Caco-2 (cell line): ENCODE measurements at regions not wholly inside any gene's neighbourhood (a gene's known extent, or its start where the extent isn't known, plus 50 kb on each side); places are given as distances from the start of the nearest gene placed in this dataset.

ENCODE experiments used
- BruUV-seq: library from RNA; stranded (reverse); fragments of 400-500 nt; replicated peaks from 2 replicates; lab custom pipeline; 2021; lab: Mats Ljungman, UMichigan
- CTCF ChIA-PET: fragments of 300-600 bp; sonication (Branson Sonifier 250); formaldehyde crosslinking; loops from one replicate; lab custom pipeline; 2022; ENCODE audit warnings: antibody characterized with exemption; lab: Charles Lee
- POLR2A ChIA-PET: fragments of 300-600 bp; sonication (Branson Sonifier 250); formaldehyde crosslinking; loops from one replicate; lab custom pipeline; 2022; ENCODE audit warnings: antibody characterized with exemption; lab: Charles Lee
- DNase-seq, 2 experiments: peaks; one replicate each; pipeline versions ENCODE4 v3.0.0 to v3.0.0-alpha.2; 2020 to 2022
- H3K27me3 ChIP-seq: replicated peaks from 2 replicates; pipeline ENCODE4 v1.6.0; 2011; ENCODE audit warnings: low read length; ENCODE audit not compliant: control insufficient read depth, insufficient read depth
- H3K36me3 ChIP-seq: 2 replicates; pipeline ENCODE4 v1.5.1; 2011; ENCODE audit warnings: low read length; ENCODE audit not compliant: control insufficient read depth, insufficient read depth
- H3K4me1 ChIP-seq: fragments of 250-450 bp; sonication (Bioruptor Pico); 2 replicates; pipeline ENCODE4 v1.5.1; 2020; ENCODE audit warnings: mild to moderate bottlenecking
- H3K4me3 ChIP-seq: 2 replicates; pipeline ENCODE4 v1.5.1; 2011; ENCODE audit warnings: low read depth, mild to moderate bottlenecking, control low read depth, low read length
- H3K9me3 ChIP-seq: fragments of 250-450 bp; sonication (Bioruptor Pico); 2 replicates; pipeline ENCODE4 v1.5.1; 2020; ENCODE audit warnings: mild to moderate bottlenecking, moderate library complexity
- H3K27ac Mint-ChIP-seq: one replicate; pipeline ENCODE4 v1.8.0; 2022; ENCODE audit warnings: mixed read lengths; ENCODE audit not compliant: unreplicated experiment
- H3K27me3 Mint-ChIP-seq: one replicate; pipeline ENCODE4 v1.8.0; 2022; ENCODE audit warnings: mixed read lengths; ENCODE audit not compliant: insufficient read depth, unreplicated experiment
- H3K36me3 Mint-ChIP-seq: one replicate; pipeline ENCODE4 v1.8.0; 2022; ENCODE audit warnings: mild to moderate bottlenecking, mixed read lengths; ENCODE audit not compliant: insufficient read depth, unreplicated experiment
- H3K4me1 Mint-ChIP-seq: one replicate; pipeline ENCODE4 v1.8.0; 2022; ENCODE audit warnings: low read depth, mixed read lengths; ENCODE audit not compliant: unreplicated experiment
- H3K4me3 Mint-ChIP-seq: one replicate; pipeline ENCODE4 v1.8.0; 2022; ENCODE audit warnings: mild to moderate bottlenecking, moderate library complexity, mixed read lengths; ENCODE audit not compliant: unreplicated experiment
- H3K9me3 Mint-ChIP-seq: one replicate; pipeline ENCODE4 v1.8.0; 2022; ENCODE audit warnings: mixed read lengths; ENCODE audit not compliant: unreplicated experiment
- CTCF ChIP-seq, 2 experiments: fragments of 200-600 bp in 1 of 2; IDR thresholded peaks; 1 replicate in 1 of 2; 2 replicates in 1 of 2; pipeline versions ENCODE4 v1.5.1 to v1.8.0; 2011 to 2022; ENCODE audit warnings: antibody characterized with exemption in 1 of 2, control low read depth in 1 of 2, inconsistent platforms in 1 of 2, low read depth in 1 of 2, low read length in 1 of 2, mild to moderate bottlenecking in 1 of 2, moderate library complexity in 1 of 2; ENCODE audit not compliant: insufficient read depth in 1 of 2, severe bottlenecking in 1 of 2, unreplicated experiment in 1 of 2
- intact Hi-C: fragments of 100-400 bp; cut with micrococcal nuclease; formaldehyde crosslinking; loops from one replicate; pipeline ENCODE4 v1.10.0; 2022; ENCODE audit not compliant: unreplicated experiment

- no peaks in the 10 kb centered on the region for H3K36me3 ChIP-seq
- intact Hi-C loops = no loop called here
- Mint-ChIP-seq H3K27me3 (peaks cover 29% of the 10 kb centered on the region), H3K9me3 (no peaks in the 10 kb centered on the region), H3K4me1 (no peaks in the 10 kb centered on the region), H3K4me3 (no peak overlapping the region), H3K36me3 (no peaks in the 10 kb centered on the region), H3K27ac (no peak overlapping the region)
- POLR2A ChIA-PET = no interaction called here
- no peak for DNase-seq
- no peaks in the 10 kb centered on the region for H3K9me3 ChIP-seq
- CTCF ChIA-PET = no interaction called here
- TF ChIP-seq CTCF (IDR thresholded peaks at IDR 0.05; ENCODE audit: insufficient read depth in 1 of 2, low read depth in 1 of 2, low read length in 1 of 2, severe bottlenecking in 1 of 2, unreplicated experiment in 1 of 2) = no peak
- no peaks in the 10 kb centered on the region for H3K4me1 ChIP-seq
- no peak overlapping the region for H3K4me3 ChIP-seq
- no TSS peak for BruUV-seq
- no peaks in the 10 kb centered on the region; the same call in 1 of the 2 replicates for H3K27me3 ChIP-seq
Observed at GRCh38 chr14:76272774-76273173, 103.2 kb upstream of the ESRRB start.

GRCh38 chr14:76273346-76273745 is 102.6 kb upstream of the ESRRB start:
- no peaks in the 10 kb centered on the region for H3K9me3 Mint-ChIP-seq
- intact Hi-C loops = no loop called here
- H3K9me3 ChIP-seq = no peaks in the 10 kb centered on the region
- ChIA-PET CTCF (no interaction called here), POLR2A (no interaction called here)
- H3K4me1 ChIP-seq = no peaks in the 10 kb centered on the region
- no peaks in the 10 kb centered on the region; the same call in 1 of the 2 replicates for H3K27me3 ChIP-seq
- no peak for TF ChIP-seq CTCF (IDR thresholded peaks at IDR 0.05; ENCODE audit: insufficient read depth in 1 of 2, low read depth in 1 of 2, low read length in 1 of 2, severe bottlenecking in 1 of 2, unreplicated experiment in 1 of 2)
- H3K4me3 Mint-ChIP-seq = no peak overlapping the region
- no peak overlapping the region for H3K27ac Mint-ChIP-seq
- H3K36me3 ChIP-seq = no peaks in the 10 kb centered on the region
- H3K4me1 Mint-ChIP-seq = no peaks in the 10 kb centered on the region
- DNase-seq = no peak
- peaks cover 30% of the 10 kb centered on the region for H3K27me3 Mint-ChIP-seq
- no TSS peak for BruUV-seq
- no peak overlapping the region for H3K4me3 ChIP-seq
- no peaks in the 10 kb centered on the region for H3K36me3 Mint-ChIP-seq

GRCh38 chr14:76274324-76274723 is 101.6 kb upstream of the ESRRB start:
- BruUV-seq = no TSS peak
- Histone ChIP-seq H3K36me3 (no peaks in the 10 kb centered on the region), H3K4me3 (no peak overlapping the region), H3K9me3 (no peaks in the 10 kb centered on the region), H3K4me1 (no peaks in the 10 kb centered on the region), H3K27me3 (no peaks in the 10 kb centered on the region; the same call in 1 of the 2 replicates)
- H3K4me1 Mint-ChIP-seq = no peaks in the 10 kb centered on the region
- H3K27me3 Mint-ChIP-seq = peaks cover 30% of the 10 kb centered on the region
- H3K36me3 Mint-ChIP-seq = no peaks in the 10 kb centered on the region
- ChIA-PET POLR2A (no interaction called here), CTCF (no interaction called here)
- no peak overlapping the region for H3K27ac Mint-ChIP-seq
- H3K4me3 Mint-ChIP-seq = no peak overlapping the region
- no peaks in the 10 kb centered on the region for H3K9me3 Mint-ChIP-seq
- DNase-seq = no peak
- intact Hi-C loops = no loop called here
- no peak for TF ChIP-seq CTCF (IDR thresholded peaks at IDR 0.05; ENCODE audit: insufficient read depth in 1 of 2, low read depth in 1 of 2, low read length in 1 of 2, severe bottlenecking in 1 of 2, unreplicated experiment in 1 of 2)
